Stomach (tissue), 8 donors: ENCODE measurements at regions not wholly inside any gene's neighbourhood (a gene's known extent, or its start where the extent isn't known, plus 50 kb on each side); places are given as distances from the start of the nearest gene placed in this dataset.

ENCODE experiments used
- DNase-seq, 2 donors: peaks; one replicate each; pipeline versions ENCODE4 v3.0.0 to v3.0.0-alpha.2; 2013 to 2019
- H3K27ac ChIP-seq, 5 donors: fragments of 200-600 bp in 4 of 5; sonication (generic) in 4 of 5; one replicate each; pipeline ENCODE4 v1.5.1; 2013 to 2019; ENCODE audit warnings: mild to moderate bottlenecking in 1 of 5, moderate library complexity in 1 of 5
- H3K27me3 ChIP-seq, 3 donors: fragments of 200-600 bp; sonication (generic); one replicate each; pipeline ENCODE4 v1.5.1; 2017 to 2019; ENCODE audit warnings: mixed run types in 1 of 3
- H3K36me3 ChIP-seq, 4 donors: fragments of 200-600 bp; sonication (generic); 1 replicate in 3 of 4; 2 replicates in 1 of 4; pipeline ENCODE4 v1.5.1; 2016 to 2019
- H3K4me1 ChIP-seq, 4 donors: fragments of 200-600 bp; sonication (generic); one replicate each; pipeline ENCODE4 v1.5.1; 2016 to 2019
- H3K4me3 ChIP-seq, 4 donors: fragments of 200-600 bp; sonication (generic) in 3 of 4; one replicate each; pipeline ENCODE4 v1.5.1; 2016 to 2019; ENCODE audit warnings: mild to moderate bottlenecking in 1 of 4
- H3K9me3 ChIP-seq, 4 donors: fragments of 200-600 bp; sonication (generic); one replicate each; pipeline ENCODE4 v1.5.1; 2016 to 2019
- CTCF ChIP-seq, 7 experiments: fragments of 450-650 bp in 4 of 7; fragments of 200-600 bp in 3 of 7; sonication (generic) in 3 of 7; IDR thresholded peaks; one replicate each; pipeline ENCODE4 v1.5.1; 2016 to 2019; ENCODE audit warnings: antibody characterized with exemption in 7 of 7, control low read depth in 2 of 7, mild to moderate bottlenecking in 1 of 7
- EP300 ChIP-seq: sonication (generic); formaldehyde crosslinking; IDR thresholded peaks from one replicate; pipeline ENCODE4 v1.6.1; 2017; ENCODE audit warnings: antibody characterized with exemption
- POLR2A ChIP-seq, 4 donors: fragments of 450-650 bp; IDR thresholded peaks; one replicate each; pipeline ENCODE4 v1.6.1; 2016; ENCODE audit warnings: antibody characterized with exemption in 4 of 4, control low read depth in 2 of 4, mild to moderate bottlenecking in 1 of 4, moderate library complexity in 1 of 4
- POLR2AphosphoS5 ChIP-seq, 3 donors: sonication (generic); formaldehyde crosslinking; IDR thresholded peaks; one replicate each; pipeline ENCODE4 v1.6.1; 2016; ENCODE audit warnings: antibody characterized with exemption in 3 of 3
- WGBS, 5 donors: extraction: QIAGEN DNeasy Blood & Tissue Kit in 3 of 5; methylation state at CpG; one replicate each; pipeline versions ENCODE4 v1.1.5 to v1.1.7; 2013 to 2018; 5-methylcytosine and 5-hydroxymethylcytosine counted together
- intact Hi-C: fragments of 100-400 bp; cut with DNase I; formaldehyde crosslinking; loops from one replicate; pipeline ENCODE4 v1.15.1; 2023; ENCODE audit warnings: low total_unique reads
- donor health status: healthy with polysubstance abuse.
- donor health status: Bipolar disorder and iron deficiency.
- donor health status: healthy.

- no peaks in the 10 kb centered on the region for H3K27me3 ChIP-seq
- H3K27ac ChIP-seq: no peak overlapping the region
Measured at GRCh38 chr12:28844718-28845117, 304.4 kb upstream of the FAR2 start.

GRCh38 chr12:28851781-28852180, 297.3 kb upstream of the FAR2 start:
- 64 to 84% (median 80%) methylated on average over 6 of the region's 6 CpGs for WGBS, 5 donors

More at GRCh38 chr12:28844718-28845117, 304.4 kb upstream of the FAR2 start:
- Histone ChIP-seq H3K9me3 (no peaks in the 10 kb centered on the region), H3K4me3 (no peak overlapping the region), H3K4me1 (no peaks in the 10 kb centered on the region), H3K36me3 (no peaks in the 10 kb centered on the region)
- TF ChIP-seq CTCF (IDR thresholded peaks at IDR 0.05) (no peak), EP300 (no peak), POLR2A (IDR thresholded peaks at IDR 0.05) (no peak), POLR2AphosphoS5 (IDR thresholded peaks at IDR 0.05) (no peak)
- 31 to 66% (median 33%) methylated on average over 2 of the region's 2 CpGs for WGBS, 5 donors
- intact Hi-C loops: no loop called here
- DNase-seq: no peak

GRCh38 chr12:28855761-28856310, 293.2 kb upstream of the FAR2 start:
- Histone ChIP-seq H3K4me3 (no peak overlapping the region), H3K36me3 (no peaks in the 10 kb centered on the region), H3K27ac (no peak overlapping the region), H3K27me3 (no peaks in the 10 kb centered on the region), H3K9me3 (no peaks in the 10 kb centered on the region), H3K4me1 (no peaks in the 10 kb centered on the region)
- DNase-seq: peak in 1 of 2 donors; percentile 13
- TF ChIP-seq CTCF (IDR thresholded peaks at IDR 0.05): no peak
- intact Hi-C loops: no loop called here
- WGBS, 5 donors: 51 to 62% (median 56%) methylated on average over 4 of the region's 4 CpGs

More at GRCh38 chr12:28851781-28852180, 297.3 kb upstream of the FAR2 start:
- no peak overlapping the region for H3K4me3 ChIP-seq
- DNase-seq: no peak
- H3K36me3 ChIP-seq: no peaks in the 10 kb centered on the region
- H3K9me3 ChIP-seq: no peaks in the 10 kb centered on the region
- intact Hi-C loops: no loop called here
- H3K4me1 ChIP-seq: no peaks in the 10 kb centered on the region
- H3K27me3 ChIP-seq: no peaks in the 10 kb centered on the region
- no peak for TF ChIP-seq CTCF (IDR thresholded peaks at IDR 0.05)
- TF ChIP-seq POLR2AphosphoS5 (IDR thresholded peaks at IDR 0.05): no peak
- TF ChIP-seq POLR2A (IDR thresholded peaks at IDR 0.05): no peak
- TF ChIP-seq EP300: no peak
- H3K27ac ChIP-seq: no peak overlapping the region

- H3K27ac ChIP-seq: no peak overlapping the region
- H3K27me3 ChIP-seq: no peaks in the 10 kb centered on the region
- H3K4me1 ChIP-seq: no peaks in the 10 kb centered on the region
- no peaks in the 10 kb centered on the region for H3K36me3 ChIP-seq
- no peaks in the 10 kb centered on the region for H3K9me3 ChIP-seq
- H3K4me3 ChIP-seq: no peak overlapping the region
- no peak for TF ChIP-seq EP300
- no peak for TF ChIP-seq CTCF (IDR thresholded peaks at IDR 0.05)
- no peak for TF ChIP-seq POLR2A (IDR thresholded peaks at IDR 0.05)
- TF ChIP-seq POLR2AphosphoS5 (IDR thresholded peaks at IDR 0.05): no peak
- intact Hi-C loops: no loop called here
- no peak for DNase-seq
Measured at GRCh38 chr12:28857369-28857768, 291.7 kb upstream of the FAR2 start.
